GM12878 (cell line): ENCODE measurements at regions not wholly inside any gene's neighbourhood (a gene's known extent, or its start where the extent isn't known, plus 50 kb on each side); places are given as distances from the start of the nearest gene placed in this dataset.

Source experiments
- ATF3 ChIP-seq: IDR thresholded peaks from 2 replicates; pipeline ENCODE4 v1.6.1; 2011; ENCODE audit warnings: low read depth, mild to moderate bottlenecking, low read length, moderate library complexity, borderline replicate concordance; ENCODE audit errors: extremely low read depth
- CHD1 ChIP-seq: IDR thresholded peaks from 2 replicates; pipeline ENCODE4 v1.6.1; 2012; ENCODE audit warnings: low read depth, low read length, improper control_type of control experiment
- CTCF ChIP-seq, 3 experiments: IDR thresholded peaks in 2 of 3; conservative IDR thresholded peaks in 1 of 3; 2 replicates each; pipeline ENCODE4 v1.5.1; 2011; ENCODE audit warnings: low read depth in 3 of 3, low read length in 3 of 3, mild to moderate bottlenecking in 3 of 3, control low read depth in 2 of 3, moderate library complexity in 2 of 3, inconsistent platforms in 1 of 3, mixed read lengths in 1 of 3; ENCODE audit not compliant: control insufficient read depth in 2 of 3, insufficient read depth in 1 of 3; ENCODE audit errors: extremely low read depth in 1 of 3
- HCFC1 ChIP-seq: fragments of 150-350 bp; IDR thresholded peaks from 2 replicates; pipeline ENCODE4 v1.6.1; 2014; ENCODE audit warnings: low read length
- PKNOX1 ChIP-seq: fragments of 450-650 bp; IDR thresholded peaks from 2 replicates; pipeline ENCODE4 v1.6.1; 2016; ENCODE audit warnings: mild to moderate bottlenecking
- POLR2A ChIP-seq: IDR thresholded peaks from 2 replicates; pipeline ENCODE4 v1.6.1; 2011; ENCODE audit warnings: low read depth, mild to moderate bottlenecking, low read length
- POLR2AphosphoS5 ChIP-seq: IDR thresholded peaks from 2 replicates; pipeline ENCODE4 v1.6.1; 2011; ENCODE audit warnings: mild to moderate bottlenecking, low read length, inconsistent platforms

GRCh38 chr2:236769981-236770671, 200.5 kb downstream of the ACKR3 start:
- no peak for TF ChIP-seq POLR2AphosphoS5
- TF ChIP-seq CTCF (IDR thresholded peaks at IDR 0.05 in 2 of 3, conservative IDR thresholded peaks at IDR 0.05 in 1 of 3; ENCODE audit: control insufficient read depth in 2 of 3, extremely low read depth in 1 of 3, insufficient read depth in 1 of 3, low read depth in 3 of 3, low read length in 3 of 3): no peak
- no peak for TF ChIP-seq ATF3
- TF ChIP-seq HCFC1: no peak
- TF ChIP-seq POLR2A: no peak
- TF ChIP-seq CHD1: no peak
- TF ChIP-seq PKNOX1: no peak
